Prostate gland (tissue), 2 donors: ENCODE measurements at regions not wholly inside any gene's neighbourhood (a gene's known extent, or its start where the extent isn't known, plus 50 kb on each side); places are given as distances from the start of the nearest gene placed in this dataset.

Experiments
- CTCF ChIP-seq, 4 experiments: fragments of 200-600 bp in 2 of 4; fragments of 450-650 bp in 2 of 4; sonication (generic) in 2 of 4; IDR thresholded peaks; 1 replicate in 3 of 4; 2 replicates in 1 of 4; pipeline ENCODE4 v1.5.1; 2016 to 2019; ENCODE audit warnings: antibody characterized with exemption in 4 of 4, mild to moderate bottlenecking in 2 of 4, moderate library complexity in 2 of 4
- POLR2A ChIP-seq: fragments of 450-650 bp; IDR thresholded peaks from one replicate; pipeline ENCODE4 v1.6.1; 2016; ENCODE audit warnings: antibody characterized with exemption, mild to moderate bottlenecking

- TF ChIP-seq CTCF (IDR thresholded peaks at IDR 0.05) (no peak), POLR2A (no peak)
Observed at GRCh38 chr6:56869346-56869745, 85.6 kb upstream of the BEND6 start.
